ENCODE measurements at regions not wholly inside any gene's neighbourhood (a gene's known extent, or its start where the extent isn't known, plus 50 kb on each side); places are given as distances from the start of the nearest gene placed in this dataset.

DNA sequence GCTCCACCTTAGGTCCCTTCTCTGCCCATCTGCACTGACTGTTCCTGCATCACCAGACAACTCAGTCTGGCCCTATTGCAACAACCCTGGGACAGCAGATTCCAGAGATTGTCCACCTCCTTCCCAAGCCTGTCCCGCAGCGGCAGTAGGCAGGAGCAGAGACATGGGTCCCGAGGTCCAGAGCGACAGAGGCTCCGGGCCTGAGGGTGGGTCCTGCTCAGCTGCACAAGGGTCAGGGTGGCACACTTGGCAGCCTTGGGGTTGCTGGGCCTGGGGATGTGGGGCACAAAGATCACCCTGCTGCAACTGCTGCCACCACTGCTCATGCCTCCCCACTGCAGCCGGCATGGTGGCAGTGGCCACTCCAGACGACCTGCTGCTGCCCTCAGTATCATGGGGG lies 674.5 kb downstream of the SH3BGRL start:
- TF ChIP-seq, protein P1, sequence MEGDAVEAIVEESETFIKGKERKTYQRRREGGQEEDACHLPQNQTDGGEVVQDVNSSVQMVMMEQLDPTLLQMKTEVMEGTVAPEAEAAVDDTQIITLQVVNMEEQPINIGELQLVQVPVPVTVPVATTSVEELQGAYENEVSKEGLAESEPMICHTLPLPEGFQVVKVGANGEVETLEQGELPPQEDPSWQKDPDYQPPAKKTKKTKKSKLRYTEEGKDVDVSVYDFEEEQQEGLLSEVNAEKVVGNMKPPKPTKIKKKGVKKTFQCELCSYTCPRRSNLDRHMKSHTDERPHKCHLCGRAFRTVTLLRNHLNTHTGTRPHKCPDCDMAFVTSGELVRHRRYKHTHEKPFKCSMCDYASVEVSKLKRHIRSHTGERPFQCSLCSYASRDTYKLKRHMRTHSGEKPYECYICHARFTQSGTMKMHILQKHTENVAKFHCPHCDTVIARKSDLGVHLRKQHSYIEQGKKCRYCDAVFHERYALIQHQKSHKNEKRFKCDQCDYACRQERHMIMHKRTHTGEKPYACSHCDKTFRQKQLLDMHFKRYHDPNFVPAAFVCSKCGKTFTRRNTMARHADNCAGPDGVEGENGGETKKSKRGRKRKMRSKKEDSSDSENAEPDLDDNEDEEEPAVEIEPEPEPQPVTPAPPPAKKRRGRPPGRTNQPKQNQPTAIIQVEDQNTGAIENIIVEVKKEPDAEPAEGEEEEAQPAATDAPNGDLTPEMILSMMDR (conservative IDR thresholded peaks at IDR 0.05) = no peak
- TF ChIP-seq EZH2 (IDR thresholded peaks at IDR 0.05; ENCODE audit: low read depth) = no peak

Measured in PC-9 (cell line).